ENCODE measurements at regions not wholly inside any gene's neighbourhood (a gene's known extent, or its start where the extent isn't known, plus 50 kb on each side); places are given as distances from the start of the nearest gene placed in this dataset.

DNA sequence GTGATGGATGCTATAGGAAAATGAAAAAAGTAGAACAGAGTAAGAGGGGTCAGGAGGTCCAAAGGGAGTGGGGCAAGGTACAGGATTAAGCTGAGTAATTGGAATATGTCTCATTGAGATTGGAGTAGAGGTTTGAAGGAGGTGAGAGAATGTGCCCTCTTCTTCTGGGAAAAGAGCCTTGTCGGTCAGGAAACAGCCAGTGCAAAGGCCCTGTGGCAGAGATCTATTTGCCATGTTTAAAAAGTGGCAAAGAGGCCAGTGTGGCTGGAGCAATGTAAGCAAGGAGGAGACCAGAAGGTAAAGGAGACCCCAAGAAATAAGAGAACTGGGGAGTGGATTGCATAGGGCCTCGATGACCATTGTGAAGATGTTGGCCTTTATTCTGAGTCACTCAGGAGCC lies 706.5 kb downstream of the MED13L start:
- H2AFZ ChIP-seq (ENCODE audit: low read length): no peak overlapping the region
- H3K4me2 ChIP-seq (ENCODE audit: low read length): no peak overlapping the region
- H3K9me2 ChIP-seq (ENCODE audit: low read depth, low read length): no peaks in the 10 kb centered on the region
- H4K20me1 ChIP-seq (ENCODE audit: insufficient read depth, low read length): no peaks in the 10 kb centered on the region
- H3K9ac ChIP-seq (ENCODE audit: low read length): no peak overlapping the region
- H3K36me3 ChIP-seq (ENCODE audit: insufficient read depth, low read length): no peaks in the 10 kb centered on the region
- H3K27ac ChIP-seq (ENCODE audit: low read depth, low read length, poor library complexity, severe bottlenecking): no peak overlapping the region
- TF ChIP-seq, protein P1, sequence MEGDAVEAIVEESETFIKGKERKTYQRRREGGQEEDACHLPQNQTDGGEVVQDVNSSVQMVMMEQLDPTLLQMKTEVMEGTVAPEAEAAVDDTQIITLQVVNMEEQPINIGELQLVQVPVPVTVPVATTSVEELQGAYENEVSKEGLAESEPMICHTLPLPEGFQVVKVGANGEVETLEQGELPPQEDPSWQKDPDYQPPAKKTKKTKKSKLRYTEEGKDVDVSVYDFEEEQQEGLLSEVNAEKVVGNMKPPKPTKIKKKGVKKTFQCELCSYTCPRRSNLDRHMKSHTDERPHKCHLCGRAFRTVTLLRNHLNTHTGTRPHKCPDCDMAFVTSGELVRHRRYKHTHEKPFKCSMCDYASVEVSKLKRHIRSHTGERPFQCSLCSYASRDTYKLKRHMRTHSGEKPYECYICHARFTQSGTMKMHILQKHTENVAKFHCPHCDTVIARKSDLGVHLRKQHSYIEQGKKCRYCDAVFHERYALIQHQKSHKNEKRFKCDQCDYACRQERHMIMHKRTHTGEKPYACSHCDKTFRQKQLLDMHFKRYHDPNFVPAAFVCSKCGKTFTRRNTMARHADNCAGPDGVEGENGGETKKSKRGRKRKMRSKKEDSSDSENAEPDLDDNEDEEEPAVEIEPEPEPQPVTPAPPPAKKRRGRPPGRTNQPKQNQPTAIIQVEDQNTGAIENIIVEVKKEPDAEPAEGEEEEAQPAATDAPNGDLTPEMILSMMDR (IDR thresholded peaks at IDR 0.05; ENCODE audit: low read length): no peak
- no peak for TF ChIP-seq EZH2 (IDR thresholded peaks at IDR 0.05; ENCODE audit: borderline replicate concordance, low read length)
- no peaks in the 10 kb centered on the region for H3K27me3 ChIP-seq (ENCODE audit: insufficient read depth, low read length)
- no peaks in the 10 kb centered on the region for H3K9me3 ChIP-seq (ENCODE audit: low read length)
- no peaks in the 10 kb centered on the region for H3K4me1 ChIP-seq (ENCODE audit: insufficient read depth, low read length, severe bottlenecking)
- no peaks in the 10 kb centered on the region for H3F3A ChIP-seq (ENCODE audit: insufficient read depth, low read length)
- H3K79me2 ChIP-seq (ENCODE audit: insufficient read depth, low read length): no peaks in the 10 kb centered on the region
- no peak overlapping the region for H3K4me3 ChIP-seq (ENCODE audit: low read depth, low read length, poor library complexity, severe bottlenecking)

DNA sequence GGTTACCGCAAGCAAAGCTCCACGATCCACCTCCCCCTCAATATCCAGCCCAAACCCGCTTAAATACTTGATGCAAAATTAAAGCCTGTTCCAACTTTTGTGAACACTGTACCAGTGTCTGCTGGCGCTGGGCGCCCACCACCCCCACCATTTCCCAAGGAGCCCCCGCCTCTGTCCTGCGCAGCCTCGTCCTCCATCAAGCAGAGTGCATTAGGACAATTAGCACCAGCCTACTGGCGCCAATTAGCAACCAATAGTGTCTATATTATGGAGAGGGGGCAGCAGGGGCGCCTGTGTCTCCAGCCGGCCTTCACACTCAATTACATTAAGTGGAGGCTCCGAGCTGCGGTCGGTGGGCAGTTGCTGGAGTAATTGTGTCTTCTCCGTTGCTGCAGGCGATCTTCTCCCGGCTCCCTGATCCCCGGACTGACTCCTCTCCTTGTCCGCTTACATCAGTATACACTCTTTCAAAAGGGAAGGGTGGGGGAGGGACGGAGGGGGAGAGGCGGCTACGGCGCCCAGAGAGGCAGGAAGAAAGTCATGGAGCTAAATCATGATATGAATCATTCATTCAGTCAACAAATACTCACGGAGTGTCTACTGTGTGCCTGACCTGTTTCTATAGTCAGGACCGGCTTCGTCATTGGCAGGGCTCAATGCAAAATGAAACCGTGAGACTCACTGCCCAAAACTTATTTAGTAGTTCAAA lies 707.3 kb downstream of the MED13L start:
- no peaks in the 10 kb centered on the region for H4K20me1 ChIP-seq (ENCODE audit: insufficient read depth, low read length)
- no peaks in the 10 kb centered on the region for H3K27me3 ChIP-seq (ENCODE audit: insufficient read depth, low read length)
- H3K27ac ChIP-seq (ENCODE audit: low read depth, low read length, poor library complexity, severe bottlenecking): no peak overlapping the region
- no peaks in the 10 kb centered on the region for H3K4me1 ChIP-seq (ENCODE audit: insufficient read depth, low read length, severe bottlenecking)
- no peak overlapping the region for H3K4me2 ChIP-seq (ENCODE audit: low read length)
- no peak overlapping the region for H2AFZ ChIP-seq (ENCODE audit: low read length)
- no peak overlapping the region for H3K9ac ChIP-seq (ENCODE audit: low read length)
- H3K79me2 ChIP-seq (ENCODE audit: insufficient read depth, low read length): no peaks in the 10 kb centered on the region
- H3K4me3 ChIP-seq (ENCODE audit: low read depth, low read length, poor library complexity, severe bottlenecking): no peak overlapping the region
- no peaks in the 10 kb centered on the region for H3F3A ChIP-seq (ENCODE audit: insufficient read depth, low read length)
- no peak for TF ChIP-seq EZH2 (IDR thresholded peaks at IDR 0.05; ENCODE audit: borderline replicate concordance, low read length)
- TF ChIP-seq, protein P1 (IDR thresholded peaks at IDR 0.05; ENCODE audit: low read length): no peak
- no peaks in the 10 kb centered on the region for H3K9me2 ChIP-seq (ENCODE audit: low read depth, low read length)
- H3K9me3 ChIP-seq (ENCODE audit: low read length): no peaks in the 10 kb centered on the region
- no peaks in the 10 kb centered on the region for H3K36me3 ChIP-seq (ENCODE audit: insufficient read depth, low read length)

DNA sequence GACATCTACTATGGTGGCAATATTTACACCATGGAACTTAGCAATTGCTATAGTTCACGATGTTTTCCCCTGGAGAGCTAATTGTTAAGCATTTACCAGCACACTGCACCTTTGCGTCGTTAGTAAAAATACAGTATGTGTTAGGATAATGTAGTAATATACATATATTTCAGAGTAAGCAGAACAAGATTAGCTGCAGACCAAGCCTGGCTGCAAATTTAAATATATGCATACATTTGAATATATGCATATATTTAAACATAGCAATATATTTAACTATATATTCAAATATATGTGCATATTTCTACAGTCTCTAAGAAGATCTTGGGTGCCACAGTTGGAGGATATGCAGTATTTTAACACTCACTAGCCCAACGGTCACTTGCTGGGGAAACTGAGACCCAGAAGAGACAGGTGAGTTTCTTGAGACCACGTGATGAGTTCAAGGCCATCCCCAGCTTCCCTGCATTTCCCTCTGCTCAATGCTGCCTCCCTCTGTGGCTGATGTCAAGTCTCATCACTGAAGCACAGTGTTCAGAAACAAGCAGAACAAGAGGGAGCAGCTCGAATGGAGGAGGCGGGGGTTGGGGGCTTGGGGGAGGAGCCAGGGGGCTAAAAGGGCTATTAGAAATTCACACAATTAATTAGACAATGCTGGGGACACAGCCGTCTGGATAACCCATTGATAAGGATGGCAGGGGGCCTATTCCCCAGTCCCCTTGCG lies 708.0 kb downstream of the MED13L start:
- no peak overlapping the region for H3K9ac ChIP-seq (ENCODE audit: low read length)
- no peak overlapping the region for H3K4me2 ChIP-seq (ENCODE audit: low read length)
- H3K9me2 ChIP-seq (ENCODE audit: low read depth, low read length): no peaks in the 10 kb centered on the region
- no peaks in the 10 kb centered on the region for H3K4me1 ChIP-seq (ENCODE audit: insufficient read depth, low read length, severe bottlenecking)
- H3F3A ChIP-seq (ENCODE audit: insufficient read depth, low read length): no peaks in the 10 kb centered on the region
- H3K27me3 ChIP-seq (ENCODE audit: insufficient read depth, low read length): no peaks in the 10 kb centered on the region
- H2AFZ ChIP-seq (ENCODE audit: low read length): no peak overlapping the region
- TF ChIP-seq, protein P1 (IDR thresholded peaks at IDR 0.05; ENCODE audit: low read length): no peak
- TF ChIP-seq EZH2 (IDR thresholded peaks at IDR 0.05; ENCODE audit: borderline replicate concordance, low read length): no peak
- H3K27ac ChIP-seq (ENCODE audit: low read depth, low read length, poor library complexity, severe bottlenecking): no peak overlapping the region
- H3K9me3 ChIP-seq (ENCODE audit: low read length): no peaks in the 10 kb centered on the region
- H4K20me1 ChIP-seq (ENCODE audit: insufficient read depth, low read length): no peaks in the 10 kb centered on the region
- H3K4me3 ChIP-seq (ENCODE audit: low read depth, low read length, poor library complexity, severe bottlenecking): no peak overlapping the region
- no peaks in the 10 kb centered on the region for H3K79me2 ChIP-seq (ENCODE audit: insufficient read depth, low read length)
- no peaks in the 10 kb centered on the region for H3K36me3 ChIP-seq (ENCODE audit: insufficient read depth, low read length)

Data from OCI-LY1 (cell line).